ENCODE measurements at regions not wholly inside any gene's neighbourhood (a gene's known extent, or its start where the extent isn't known, plus 50 kb on each side); places are given as distances from the start of the nearest gene placed in this dataset.

GRCh38 chr6:115643762-115644161, 416.9 kb downstream of the FRK start:
- no peak overlapping the region for H3K27ac ChIP-seq (ENCODE audit: low read depth, low read length, severe bottlenecking)
- peaks cover 6% of the 10 kb centered on the region for H3K4me1 ChIP-seq (ENCODE audit: control insufficient read depth, insufficient read depth, low read length, poor library complexity, severe bottlenecking)
- 30 to 42% methylated on average over 2 of the region's 2 CpGs for WGBS, 2 experiments (ENCODE audit: insufficient coverage in 2 of 2)
- no peak overlapping the region for H3K4me3 ChIP-seq (ENCODE audit: extremely low read depth, insufficient read depth, low read length, poor library complexity, severe bottlenecking)
- H3K9me3 ChIP-seq (ENCODE audit: control insufficient read depth, low read length), result no peaks in the 10 kb centered on the region
- H3K36me3 ChIP-seq (ENCODE audit: control insufficient read depth, insufficient read depth, low read length), result no peaks in the 10 kb centered on the region

DNA sequence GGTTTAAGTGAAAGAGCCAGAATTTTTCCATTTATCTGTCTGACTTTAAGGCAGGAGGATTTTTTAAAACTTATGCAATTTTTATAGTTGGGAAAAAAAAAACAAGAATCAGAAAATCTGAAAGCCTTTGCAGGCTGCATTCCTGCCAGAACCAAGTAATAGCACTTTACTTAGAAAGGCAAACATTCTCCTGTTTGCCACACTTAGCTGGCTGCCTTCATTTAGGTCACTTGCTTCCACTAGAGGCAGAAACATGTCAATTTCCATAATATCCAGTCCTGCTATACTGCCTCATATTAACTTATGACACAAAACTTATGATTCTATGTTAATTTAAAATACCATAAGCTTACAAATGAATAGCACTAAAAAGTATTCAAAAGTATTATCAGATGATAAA, 425.8 kb downstream of the FRK start:
- no peaks in the 10 kb centered on the region for H3K36me3 ChIP-seq (ENCODE audit: control insufficient read depth, insufficient read depth, low read length)
- H3K4me3 ChIP-seq (ENCODE audit: extremely low read depth, insufficient read depth, low read length, poor library complexity, severe bottlenecking), result no peak overlapping the region
- no peaks in the 10 kb centered on the region for H3K4me1 ChIP-seq (ENCODE audit: control insufficient read depth, insufficient read depth, low read length, poor library complexity, severe bottlenecking)
- H3K9me3 ChIP-seq (ENCODE audit: control insufficient read depth, low read length), result no peaks in the 10 kb centered on the region
- no peak overlapping the region for H3K27ac ChIP-seq (ENCODE audit: low read depth, low read length, severe bottlenecking)

DNA sequence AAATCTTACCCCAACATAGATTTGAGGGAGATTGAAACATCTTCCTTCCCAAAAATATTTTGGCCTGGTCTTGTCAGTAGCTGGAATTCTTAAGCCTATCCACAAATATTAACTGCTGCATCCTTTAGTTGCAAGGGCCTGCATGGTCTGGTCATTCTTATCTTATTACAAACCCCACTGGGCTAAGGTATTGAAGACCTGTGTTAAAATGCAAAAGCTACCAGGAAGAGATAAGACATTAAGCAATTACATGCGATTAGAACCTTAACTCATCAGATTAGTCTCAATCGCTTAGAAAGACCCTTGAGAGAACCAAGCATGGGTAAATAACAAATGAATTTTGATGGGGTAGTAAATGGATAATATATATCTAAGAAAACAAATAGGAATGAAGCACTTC, 426.6 kb downstream of the FRK start:
- WGBS, 2 experiments (ENCODE audit: insufficient coverage in 2 of 2), result no CpG with 5 or more reads among the region's 2 CpGs
- Histone ChIP-seq H3K27ac (ENCODE audit: low read depth, low read length, severe bottlenecking) (no peak overlapping the region), H3K36me3 (ENCODE audit: control insufficient read depth, insufficient read depth, low read length) (no peaks in the 10 kb centered on the region), H3K4me3 (ENCODE audit: extremely low read depth, insufficient read depth, low read length, poor library complexity, severe bottlenecking) (no peak overlapping the region), H3K9me3 (ENCODE audit: control insufficient read depth, low read length) (no peaks in the 10 kb centered on the region), H3K4me1 (ENCODE audit: control insufficient read depth, insufficient read depth, low read length, poor library complexity, severe bottlenecking) (no peaks in the 10 kb centered on the region)

GRCh38 chr6:115631028-115631427, 429.7 kb downstream of the FRK start:
- Histone ChIP-seq H3K4me3 (ENCODE audit: extremely low read depth, insufficient read depth, low read length, poor library complexity, severe bottlenecking) (no peak overlapping the region), H3K9me3 (ENCODE audit: control insufficient read depth, low read length) (no peaks in the 10 kb centered on the region), H3K4me1 (ENCODE audit: control insufficient read depth, insufficient read depth, low read length, poor library complexity, severe bottlenecking) (no peaks in the 10 kb centered on the region), H3K27ac (ENCODE audit: low read depth, low read length, severe bottlenecking) (no peak overlapping the region), H3K36me3 (ENCODE audit: control insufficient read depth, insufficient read depth, low read length) (no peaks in the 10 kb centered on the region)

GRCh38 chr6:115630424-115631024, 430.2 kb downstream of the FRK start:
- no peaks in the 10 kb centered on the region for H3K36me3 ChIP-seq (ENCODE audit: control insufficient read depth, insufficient read depth, low read length)
- no peak overlapping the region for H3K27ac ChIP-seq (ENCODE audit: low read depth, low read length, severe bottlenecking)
- no peak overlapping the region for H3K4me3 ChIP-seq (ENCODE audit: extremely low read depth, insufficient read depth, low read length, poor library complexity, severe bottlenecking)
- H3K4me1 ChIP-seq (ENCODE audit: control insufficient read depth, insufficient read depth, low read length, poor library complexity, severe bottlenecking), result no peaks in the 10 kb centered on the region
- no peaks in the 10 kb centered on the region for H3K9me3 ChIP-seq (ENCODE audit: control insufficient read depth, low read length)
- WGBS, 2 experiments (ENCODE audit: insufficient coverage in 2 of 2), result no CpG with 5 or more reads among the region's 4 CpGs

DNA sequence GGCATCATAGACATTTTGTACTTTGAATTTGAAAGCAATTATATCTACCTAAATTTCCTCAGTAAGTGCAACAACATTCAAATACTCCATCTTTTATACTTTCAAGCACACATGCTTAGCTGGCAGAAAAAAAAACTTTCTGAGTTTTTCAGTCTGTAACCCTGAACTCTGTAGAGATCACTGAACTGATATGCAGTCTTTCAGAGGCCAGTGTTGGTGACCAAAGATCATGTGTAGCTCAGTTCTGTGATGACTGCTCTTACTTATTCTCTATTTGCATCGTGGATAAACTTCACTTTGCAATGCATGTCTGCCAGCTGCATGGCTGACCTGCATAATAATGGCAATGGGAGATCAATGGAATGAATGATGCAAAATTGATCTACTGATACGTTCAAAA, 431.3 kb downstream of the FRK start:
- H3K4me3 ChIP-seq (ENCODE audit: extremely low read depth, insufficient read depth, low read length, poor library complexity, severe bottlenecking), result no peak overlapping the region
- 40 to 79% methylated on average over 1 to 2 of the region's 2 CpGs for WGBS, 2 experiments (ENCODE audit: insufficient coverage in 2 of 2)
- no peaks in the 10 kb centered on the region for H3K36me3 ChIP-seq (ENCODE audit: control insufficient read depth, insufficient read depth, low read length)
- H3K4me1 ChIP-seq (ENCODE audit: control insufficient read depth, insufficient read depth, low read length, poor library complexity, severe bottlenecking), result no peaks in the 10 kb centered on the region
- no peaks in the 10 kb centered on the region for H3K9me3 ChIP-seq (ENCODE audit: control insufficient read depth, low read length)
- H3K27ac ChIP-seq (ENCODE audit: low read depth, low read length, severe bottlenecking), result no peak overlapping the region

DNA sequence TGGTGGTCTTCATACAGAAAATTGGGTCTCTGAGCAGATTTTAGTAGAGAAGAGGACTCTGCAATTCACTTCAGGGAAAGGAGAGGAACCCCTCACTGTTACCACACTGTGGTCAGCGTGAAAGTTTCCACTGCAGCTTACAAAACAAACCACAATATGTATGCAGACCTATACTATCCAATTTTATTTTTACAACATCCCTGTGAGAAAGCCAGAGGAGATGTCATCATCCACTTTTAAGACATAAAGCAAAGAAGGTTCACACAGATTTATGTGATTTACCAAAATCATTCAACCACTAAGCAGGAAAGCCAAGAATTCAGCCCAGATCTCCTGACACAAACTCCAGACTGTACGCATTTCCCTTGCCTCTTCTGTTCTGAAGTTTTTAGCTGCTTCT, 442.4 kb downstream of the FRK start:
- no peak overlapping the region for H3K4me3 ChIP-seq (ENCODE audit: extremely low read depth, insufficient read depth, low read length, poor library complexity, severe bottlenecking)
- H3K36me3 ChIP-seq (ENCODE audit: control insufficient read depth, insufficient read depth, low read length), result no peaks in the 10 kb centered on the region
- WGBS, 2 experiments (ENCODE audit: insufficient coverage in 2 of 2), result 86 to 100% methylated on average over 1 to 2 of the region's 2 CpGs
- H3K9me3 ChIP-seq (ENCODE audit: control insufficient read depth, low read length), result no peaks in the 10 kb centered on the region
- no peak overlapping the region for H3K27ac ChIP-seq (ENCODE audit: low read depth, low read length, severe bottlenecking)
- H3K4me1 ChIP-seq (ENCODE audit: control insufficient read depth, insufficient read depth, low read length, poor library complexity, severe bottlenecking), result no peaks in the 10 kb centered on the region

GRCh38 chr6:115617031-115617430, 443.7 kb downstream of the FRK start:
- H3K4me1 ChIP-seq (ENCODE audit: control insufficient read depth, insufficient read depth, low read length, poor library complexity, severe bottlenecking), result no peaks in the 10 kb centered on the region
- no peaks in the 10 kb centered on the region for H3K36me3 ChIP-seq (ENCODE audit: control insufficient read depth, insufficient read depth, low read length)
- no CpG with 5 or more reads among the region's 1 CpG for WGBS, 2 experiments (ENCODE audit: insufficient coverage in 2 of 2)
- H3K4me3 ChIP-seq (ENCODE audit: extremely low read depth, insufficient read depth, low read length, poor library complexity, severe bottlenecking), result no peak overlapping the region
- no peaks in the 10 kb centered on the region for H3K9me3 ChIP-seq (ENCODE audit: control insufficient read depth, low read length)
- no peak overlapping the region for H3K27ac ChIP-seq (ENCODE audit: low read depth, low read length, severe bottlenecking)

GRCh38 chr6:115613488-115613887, 447.2 kb downstream of the FRK start:
- Histone ChIP-seq H3K4me1 (ENCODE audit: control insufficient read depth, insufficient read depth, low read length, poor library complexity, severe bottlenecking) (no peaks in the 10 kb centered on the region), H3K9me3 (ENCODE audit: control insufficient read depth, low read length) (no peaks in the 10 kb centered on the region), H3K4me3 (ENCODE audit: extremely low read depth, insufficient read depth, low read length, poor library complexity, severe bottlenecking) (no peak overlapping the region), H3K36me3 (ENCODE audit: control insufficient read depth, insufficient read depth, low read length) (no peaks in the 10 kb centered on the region), H3K27ac (ENCODE audit: low read depth, low read length, severe bottlenecking) (no peak overlapping the region)
- WGBS, 2 experiments (ENCODE audit: insufficient coverage in 2 of 2), result 43 to 90% methylated on average over 1 to 3 of the region's 3 CpGs

DNA sequence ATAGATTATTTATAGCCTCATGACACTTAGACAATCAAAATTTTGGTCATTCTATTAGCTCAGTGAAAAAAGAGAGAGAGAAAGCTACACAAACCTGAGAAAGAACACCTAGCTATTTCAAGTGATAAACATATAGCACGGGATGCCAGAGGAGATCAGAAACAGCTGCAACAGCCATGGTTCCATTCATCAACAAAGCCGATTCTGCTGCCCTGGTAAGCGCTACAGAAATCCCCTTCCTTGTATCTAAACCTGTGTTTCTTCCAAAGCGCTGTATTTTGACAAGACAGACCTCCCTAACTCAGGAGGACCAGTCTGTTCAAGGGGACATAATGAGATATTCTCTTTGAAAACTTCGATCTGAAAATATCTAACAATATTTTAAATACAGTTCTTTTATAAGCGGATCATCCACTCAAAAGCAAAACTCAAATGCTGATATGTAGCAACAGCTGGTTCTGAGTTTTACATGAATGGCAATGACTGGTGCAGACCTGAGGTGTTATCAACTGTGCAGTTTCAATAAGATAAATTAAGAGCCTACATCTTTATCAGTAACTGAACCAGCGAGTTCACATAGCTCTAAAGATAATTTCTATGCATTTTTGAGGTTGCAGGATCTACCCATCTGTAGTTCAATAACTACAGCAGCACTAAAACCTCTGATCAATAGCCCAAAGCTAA, 447.8 kb downstream of the FRK start:
- Histone ChIP-seq H3K9me3 (ENCODE audit: control insufficient read depth, low read length) (no peaks in the 10 kb centered on the region), H3K27ac (ENCODE audit: low read depth, low read length, severe bottlenecking) (no peak overlapping the region), H3K4me3 (ENCODE audit: extremely low read depth, insufficient read depth, low read length, poor library complexity, severe bottlenecking) (no peak overlapping the region), H3K4me1 (ENCODE audit: control insufficient read depth, insufficient read depth, low read length, poor library complexity, severe bottlenecking) (no peaks in the 10 kb centered on the region), H3K36me3 (ENCODE audit: control insufficient read depth, insufficient read depth, low read length) (no peaks in the 10 kb centered on the region)
- WGBS, 2 experiments (ENCODE audit: insufficient coverage in 2 of 2), result 85 to 88% methylated on average over 3 to 4 of the region's 7 CpGs

DNA sequence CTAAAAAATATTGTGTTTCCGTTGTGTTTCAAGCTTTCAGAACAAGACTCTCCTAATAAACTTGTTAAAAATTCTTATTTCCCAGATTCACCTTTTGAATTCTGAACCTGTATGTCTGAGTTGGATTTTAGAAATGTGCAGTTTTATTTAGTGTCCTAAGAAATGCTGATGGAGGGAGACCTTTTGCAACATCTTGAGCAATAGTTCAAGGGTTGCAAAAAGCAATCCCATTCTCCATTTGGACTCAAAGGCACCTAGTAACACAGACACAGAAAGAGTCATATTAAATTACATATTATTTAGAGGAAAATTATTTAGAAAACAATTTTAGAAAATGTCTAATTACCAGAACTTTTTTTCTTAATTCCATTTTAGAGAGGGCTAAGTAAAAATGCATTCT, 448.5 kb downstream of the FRK start:
- no CpG with 5 or more reads among the region's 1 CpG for WGBS, 2 experiments (ENCODE audit: insufficient coverage in 2 of 2)
- H3K9me3 ChIP-seq (ENCODE audit: control insufficient read depth, low read length), result no peaks in the 10 kb centered on the region
- H3K36me3 ChIP-seq (ENCODE audit: control insufficient read depth, insufficient read depth, low read length), result no peaks in the 10 kb centered on the region
- H3K27ac ChIP-seq (ENCODE audit: low read depth, low read length, severe bottlenecking), result no peak overlapping the region
- no peak overlapping the region for H3K4me3 ChIP-seq (ENCODE audit: extremely low read depth, insufficient read depth, low read length, poor library complexity, severe bottlenecking)
- no peaks in the 10 kb centered on the region for H3K4me1 ChIP-seq (ENCODE audit: control insufficient read depth, insufficient read depth, low read length, poor library complexity, severe bottlenecking)

Data from mesodermal cell (in vitro differentiated cells).